DND-41 (cell line): ENCODE measurements at regions not wholly inside any gene's neighbourhood (a gene's known extent, or its start where the extent isn't known, plus 50 kb on each side); places are given as distances from the start of the nearest gene placed in this dataset.

Experiments
- CTCF ChIP-seq: IDR thresholded peaks from 2 replicates; pipeline ENCODE4 v1.5.1; 2012; ENCODE audit warnings: borderline replicate concordance, low read length, moderate library complexity, mild to moderate bottlenecking; ENCODE audit not compliant: poor library complexity, severe bottlenecking; ENCODE audit errors: extremely low read depth
- EZH2 ChIP-seq: IDR thresholded peaks from 3 replicates; pipeline ENCODE4 v1.6.1; 2012; ENCODE audit warnings: borderline replicate concordance, low read depth, mild to moderate bottlenecking, moderate library complexity, low read length, inconsistent platforms; ENCODE audit not compliant: severe bottlenecking

DNA sequence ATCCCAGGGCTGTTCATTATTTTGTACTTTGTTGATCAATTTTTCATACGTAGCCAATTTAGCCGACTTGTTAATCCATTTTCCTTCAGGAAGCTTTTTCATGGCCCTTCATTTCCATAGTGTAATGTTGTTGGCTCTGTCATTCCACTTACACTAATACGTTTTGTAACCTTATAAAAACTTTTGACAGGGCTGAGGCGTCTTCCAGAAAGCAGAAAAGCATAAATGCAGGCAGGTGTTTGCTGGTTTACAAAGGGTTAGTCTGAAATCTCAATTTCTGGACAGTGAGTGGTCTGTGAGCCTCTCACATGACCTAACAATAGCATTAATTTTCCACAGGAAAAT, 444.0 kb downstream of the OTOL1 start:
- no peak for TF ChIP-seq CTCF
- TF ChIP-seq EZH2, result no peak
